ENCODE measurements at regions not wholly inside any gene's neighbourhood (a gene's known extent, or its start where the extent isn't known, plus 50 kb on each side); places are given as distances from the start of the nearest gene placed in this dataset.

DNA sequence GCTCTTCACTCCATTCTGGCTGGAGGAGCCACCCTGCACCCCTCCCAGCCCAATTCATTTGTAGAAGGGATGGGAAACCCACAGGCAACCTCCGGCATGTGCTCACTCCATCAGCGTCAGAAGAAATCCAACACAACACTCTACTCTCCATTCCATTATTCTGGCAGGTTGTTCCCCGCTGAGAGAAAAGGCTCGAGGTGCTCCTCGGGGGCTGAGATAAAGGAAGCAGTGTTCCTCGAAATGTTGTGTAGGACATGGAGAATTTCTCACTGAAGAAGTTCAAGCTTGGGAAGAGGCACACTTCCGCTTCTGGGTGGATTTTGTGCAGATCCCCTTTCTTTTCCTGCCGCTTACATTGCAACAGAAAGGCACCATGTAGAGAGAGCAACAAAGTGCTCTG lies 355.0 kb upstream of the CFAP20DC start:
- no peak for TF ChIP-seq GATA2 (IDR thresholded peaks at IDR 0.05; ENCODE audit: low read depth, low read length)
- no peak for TF ChIP-seq GATA3 (IDR thresholded peaks at IDR 0.05; ENCODE audit: low read depth, low read length)

All from SH-SY5Y (cell line).